ENCODE measurements at regions not wholly inside any gene's neighbourhood (a gene's known extent, or its start where the extent isn't known, plus 50 kb on each side); places are given as distances from the start of the nearest gene placed in this dataset.

- DNase-seq = no peak
Observed at GRCh38 chr7:132666774-132667172, 90.5 kb upstream of the PLXNA4 start.

- DNase-seq = no peak
Observed at GRCh38 chr7:132666071-132666773, 90.0 kb upstream of the PLXNA4 start.

- no peak for DNase-seq
Observed at GRCh38 chr7:132656846-132657776, 80.8 kb upstream of the PLXNA4 start.

GRCh38 chr7:132656341-132656740 lies 80.1 kb upstream of the PLXNA4 start:
- no peak for DNase-seq

GRCh38 chr7:132655131-132655727 lies 79.0 kb upstream of the PLXNA4 start:
- no peak for DNase-seq

- no peak for DNase-seq
Observed at GRCh38 chr7:132654150-132654549, 77.9 kb upstream of the PLXNA4 start.

GRCh38 chr7:132653366-132653930 lies 77.2 kb upstream of the PLXNA4 start:
- DNase-seq = no peak

GRCh38 chr7:132652507-132652906 lies 76.2 kb upstream of the PLXNA4 start:
- DNase-seq = no peak

GRCh38 chr7:132650498-132650897 lies 74.2 kb upstream of the PLXNA4 start:
- DNase-seq = no peak

GRCh38 chr7:132647311-132647710 lies 71.0 kb upstream of the PLXNA4 start:
- DNase-seq = no peak

GRCh38 chr7:132646052-132646451 lies 69.8 kb upstream of the PLXNA4 start:
- no peak for DNase-seq

GRCh38 chr7:132643302-132643701 lies 67.0 kb upstream of the PLXNA4 start:
- no peak for DNase-seq

- no peak for DNase-seq
Observed at GRCh38 chr7:132641238-132641637, 65.0 kb upstream of the PLXNA4 start.

GRCh38 chr7:132639983-132640382 lies 63.7 kb upstream of the PLXNA4 start:
- DNase-seq = no peak

- no peak for DNase-seq
Observed at GRCh38 chr7:132638000-132638399, 61.7 kb upstream of the PLXNA4 start.

GRCh38 chr7:132636581-132636980 lies 60.3 kb upstream of the PLXNA4 start:
- no peak for DNase-seq

- no peak for DNase-seq
Observed at GRCh38 chr7:132635127-132635526, 58.9 kb upstream of the PLXNA4 start.

GRCh38 chr7:132630834-132631233 lies 54.6 kb upstream of the PLXNA4 start:
- no peak for DNase-seq

All from NCI-H1105 (cell line).